A673 (cell line): ENCODE measurements at regions not wholly inside any gene's neighbourhood (a gene's known extent, or its start where the extent isn't known, plus 50 kb on each side); places are given as distances from the start of the nearest gene placed in this dataset.

Experiments
- BruUV-seq: library from RNA; stranded (reverse); fragments of 400-500 nt; replicated peaks from 2 replicates; lab custom pipeline; 2021; lab: Mats Ljungman, UMichigan
- CTCF ChIA-PET: fragments of 300-600 bp; sonication (Branson Sonifier 250); formaldehyde crosslinking; loops from one replicate; lab custom pipeline; 2022; ENCODE audit warnings: antibody characterized with exemption; lab: Charles Lee
- POLR2A ChIA-PET: fragments of 300-600 bp; sonication (Branson Sonifier 250); formaldehyde crosslinking; loops from one replicate; lab custom pipeline; 2022; ENCODE audit warnings: antibody characterized with exemption; ENCODE audit not compliant: low non-redundant PET; lab: Charles Lee
- DNase-seq: peaks from one replicate; pipeline ENCODE4 v3.0.0-alpha.2; 2015; ENCODE audit warnings: low spot score
- H3K27ac ChIP-seq: fragments of 200-600 bp; sonication (generic); 2 replicates; pipeline ENCODE4 v1.5.1; 2016; ENCODE audit warnings: mixed run types, low read depth, mild to moderate bottlenecking, mixed read lengths, antibody characterized with exemption, low read length; ENCODE audit not compliant: poor library complexity, severe bottlenecking
- H3K27me3 ChIP-seq: fragments of 200-600 bp; sonication (generic); replicated peaks from 2 replicates; pipeline ENCODE4 v1.6.1; 2017; ENCODE audit warnings: mixed run types, low read depth, mild to moderate bottlenecking, mixed read lengths, antibody characterized with exemption, low read length; ENCODE audit not compliant: insufficient read depth, poor library complexity
- H3K36me3 ChIP-seq: fragments of 200-600 bp; sonication (generic); 2 replicates; pipeline ENCODE4 v1.6.1; 2016; ENCODE audit warnings: mixed run types, mild to moderate bottlenecking, mixed read lengths, antibody characterized with exemption, low read length; ENCODE audit not compliant: insufficient read depth, poor library complexity, severe bottlenecking
- H3K4me1 ChIP-seq: fragments of 200-600 bp; sonication (generic); 2 replicates; pipeline ENCODE4 v1.6.1; 2017; ENCODE audit warnings: mixed run types, mild to moderate bottlenecking, mixed read lengths, antibody characterized with exemption, low read length; ENCODE audit not compliant: insufficient read depth, poor library complexity, severe bottlenecking
- H3K4me3 ChIP-seq: fragments of 200-600 bp; sonication (generic); 2 replicates; pipeline ENCODE4 v1.5.1; 2016; ENCODE audit warnings: low read depth, mixed run types, mild to moderate bottlenecking, mixed read lengths, low read length; ENCODE audit not compliant: poor library complexity, severe bottlenecking
- H3K9me3 ChIP-seq: fragments of 200-600 bp; sonication (generic); 2 replicates; pipeline ENCODE4 v1.6.1; 2016; ENCODE audit warnings: mixed run types, low read depth, mild to moderate bottlenecking, mixed read lengths, antibody characterized with exemption, low read length; ENCODE audit not compliant: poor library complexity, severe bottlenecking
- CTCF ChIP-seq: fragments of 300-800, 200-600 bp; sonication (generic); conservative IDR thresholded peaks from 2 replicates; pipeline ENCODE4 v1.5.1; 2017; ENCODE audit warnings: low read depth, mild to moderate bottlenecking, antibody characterized with exemption, low read length, moderate library complexity, mixed read lengths
- EZH2 ChIP-seq: fragments of 200-600 bp; sonication (generic); IDR thresholded peaks from 2 replicates; pipeline ENCODE4 v1.6.1; 2017; ENCODE audit warnings: borderline replicate concordance, low read depth, mild to moderate bottlenecking, mixed read lengths, antibody characterized with exemption, low read length; ENCODE audit not compliant: poor library complexity, severe bottlenecking
- intact Hi-C: fragments of 100-400 bp; cut with micrococcal nuclease; formaldehyde crosslinking; loops from one replicate; pipeline ENCODE4 v1.10.0; 2022; ENCODE audit not compliant: unreplicated experiment

- BruUV-seq, result no TSS peak
- CTCF ChIA-PET, result no interaction called here
Measured at GRCh38 chr3:34283751-34284150, 485.3 kb downstream of the PDCD6IP start.

GRCh38 chr3:34284959-34285826 lies 486.8 kb downstream of the PDCD6IP start:
- intact Hi-C loops, result no loop called here
- no peak for TF ChIP-seq CTCF
- TF ChIP-seq EZH2, result no peak
- Histone ChIP-seq H3K4me1 (peaks cover 42% of the 10 kb centered on the region), H3K36me3 (peaks cover 6% of the 10 kb centered on the region), H3K4me3 (no peak overlapping the region), H3K27me3 (no peaks in the 10 kb centered on the region), H3K9me3 (no peaks in the 10 kb centered on the region), H3K27ac (peak overlapping the region; percentile 84)
- no TSS peak for BruUV-seq
- DNase-seq, result peak; percentile 72
- ChIA-PET CTCF (no interaction called here), POLR2A (no interaction called here)

More at GRCh38 chr3:34283751-34284150, 485.3 kb downstream of the PDCD6IP start:
- Histone ChIP-seq H3K27me3 (no peaks in the 10 kb centered on the region), H3K27ac (peak overlapping the region; percentile 84), H3K4me1 (peaks cover 41% of the 10 kb centered on the region), H3K9me3 (no peaks in the 10 kb centered on the region), H3K36me3 (peaks cover 6% of the 10 kb centered on the region), H3K4me3 (no peak overlapping the region)
- POLR2A ChIA-PET, result no interaction called here
- TF ChIP-seq CTCF (no peak), EZH2 (no peak)
- intact Hi-C loops, result no loop called here
- DNase-seq, result no peak

GRCh38 chr3:34285827-34286188 lies 487.4 kb downstream of the PDCD6IP start:
- Histone ChIP-seq H3K9me3 (no peaks in the 10 kb centered on the region), H3K27ac (peak overlapping the region; percentile 84), H3K4me1 (peaks cover 48% of the 10 kb centered on the region), H3K36me3 (peaks cover 6% of the 10 kb centered on the region), H3K4me3 (no peak overlapping the region), H3K27me3 (no peaks in the 10 kb centered on the region)
- POLR2A ChIA-PET, result no interaction called here
- no TSS peak for BruUV-seq
- no peak for DNase-seq
- CTCF ChIA-PET, result no interaction called here
- intact Hi-C loops, result no loop called here
- TF ChIP-seq CTCF (no peak), EZH2 (no peak)
